ENCODE measurements at regions not wholly inside any gene's neighbourhood (a gene's known extent, or its start where the extent isn't known, plus 50 kb on each side); places are given as distances from the start of the nearest gene placed in this dataset.

- TF ChIP-seq POLR2A (IDR thresholded peaks at IDR 0.05) (no peak), CTCF (IDR thresholded peaks at IDR 0.05) (no peak)
Observed at GRCh38 chr3:86788371-86788770, 202.6 kb downstream of the VGLL3 start.

Measured in testis (tissue), 2 donors.